ENCODE measurements at regions not wholly inside any gene's neighbourhood (a gene's known extent, or its start where the extent isn't known, plus 50 kb on each side); places are given as distances from the start of the nearest gene placed in this dataset.

DNA sequence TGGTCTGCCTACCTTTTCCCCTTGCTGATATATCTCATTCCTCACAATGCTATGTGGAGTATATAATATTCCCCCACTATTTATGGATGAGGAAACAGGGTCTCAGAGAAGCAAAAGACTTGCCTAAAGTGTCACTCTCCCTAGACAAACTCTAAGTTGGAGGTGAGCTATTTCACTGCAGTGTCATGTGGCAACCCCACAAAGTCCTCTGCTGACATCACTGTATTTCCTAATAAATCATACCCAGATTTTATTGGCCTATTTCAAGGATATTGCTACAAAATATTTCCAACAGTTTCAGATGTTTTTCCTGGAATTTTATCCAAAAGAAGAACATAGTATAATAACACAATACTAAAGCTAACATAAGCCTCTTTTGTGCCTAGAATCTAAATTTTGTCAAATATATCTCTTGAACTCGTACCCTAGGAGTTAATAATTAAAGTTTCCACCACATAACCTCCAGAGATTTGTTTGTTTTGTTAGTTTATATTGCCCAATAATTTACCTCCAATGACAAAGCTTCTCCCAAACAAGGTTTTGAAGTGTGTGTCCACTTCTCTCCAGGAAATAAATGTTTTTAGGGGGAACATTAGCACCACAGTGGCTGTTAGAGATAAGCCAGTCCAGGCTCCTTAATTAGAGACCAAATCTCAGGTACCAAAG lies 215.1 kb downstream of the ASCL1 start:
- TF ChIP-seq, protein P1, sequence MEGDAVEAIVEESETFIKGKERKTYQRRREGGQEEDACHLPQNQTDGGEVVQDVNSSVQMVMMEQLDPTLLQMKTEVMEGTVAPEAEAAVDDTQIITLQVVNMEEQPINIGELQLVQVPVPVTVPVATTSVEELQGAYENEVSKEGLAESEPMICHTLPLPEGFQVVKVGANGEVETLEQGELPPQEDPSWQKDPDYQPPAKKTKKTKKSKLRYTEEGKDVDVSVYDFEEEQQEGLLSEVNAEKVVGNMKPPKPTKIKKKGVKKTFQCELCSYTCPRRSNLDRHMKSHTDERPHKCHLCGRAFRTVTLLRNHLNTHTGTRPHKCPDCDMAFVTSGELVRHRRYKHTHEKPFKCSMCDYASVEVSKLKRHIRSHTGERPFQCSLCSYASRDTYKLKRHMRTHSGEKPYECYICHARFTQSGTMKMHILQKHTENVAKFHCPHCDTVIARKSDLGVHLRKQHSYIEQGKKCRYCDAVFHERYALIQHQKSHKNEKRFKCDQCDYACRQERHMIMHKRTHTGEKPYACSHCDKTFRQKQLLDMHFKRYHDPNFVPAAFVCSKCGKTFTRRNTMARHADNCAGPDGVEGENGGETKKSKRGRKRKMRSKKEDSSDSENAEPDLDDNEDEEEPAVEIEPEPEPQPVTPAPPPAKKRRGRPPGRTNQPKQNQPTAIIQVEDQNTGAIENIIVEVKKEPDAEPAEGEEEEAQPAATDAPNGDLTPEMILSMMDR (IDR thresholded peaks at IDR 0.05) = no peak
- TF ChIP-seq POLR2A (IDR thresholded peaks at IDR 0.05) (no peak), POLR2AphosphoS5 (IDR thresholded peaks at IDR 0.05) (no peak)

Data from stomach (tissue), 4 donors.